HG03108 (cell line): ENCODE measurements at regions not wholly inside any gene's neighbourhood (a gene's known extent, or its start where the extent isn't known, plus 50 kb on each side); places are given as distances from the start of the nearest gene placed in this dataset.
"Not testable (repeated sequence)": the region's sequence is repeated elsewhere in the genome, so short reads cannot be mapped to it uniquely, and the experiment has no call there.

Source experiments
- ATAC-seq: cut with Tn5 transposase; IDR thresholded peaks from one replicate; pipeline ENCODE4 v1.9.1; 2021; ENCODE audit warnings: moderate library complexity; ENCODE audit not compliant: unreplicated experiment

DNA sequence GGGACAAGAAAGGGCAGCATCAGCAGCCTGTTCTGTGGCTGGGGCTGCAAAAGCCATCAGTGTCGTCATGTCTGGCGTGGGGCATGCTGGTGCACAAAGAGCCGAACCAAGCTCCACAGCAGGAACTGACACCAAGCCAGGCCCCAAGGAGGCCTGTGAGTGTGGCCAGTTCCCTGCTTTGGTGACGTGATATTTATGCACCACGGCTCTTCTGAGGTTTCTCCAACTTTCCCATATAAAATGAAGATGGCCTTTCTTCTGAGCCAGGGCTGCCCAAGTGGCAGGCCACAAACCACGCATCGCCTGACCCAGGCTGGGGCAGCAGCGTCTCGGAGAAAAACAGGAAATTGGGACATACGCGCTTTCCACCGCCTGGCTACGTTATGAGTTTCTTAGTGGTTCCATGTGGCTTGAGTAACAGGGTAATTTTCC, 109.9 kb downstream of the RIN2 start:
- no peak for ATAC-seq

GRCh38 chr20:19868441-19868840, 110.4 kb downstream of the RIN2 start:
- no peak for ATAC-seq

GRCh38 chr20:19872001-19872400, 113.9 kb downstream of the RIN2 start:
- no peak for ATAC-seq

- no peak for ATAC-seq
Measured at GRCh38 chr20:19874040-19874727, 116.1 kb downstream of the RIN2 start.

DNA sequence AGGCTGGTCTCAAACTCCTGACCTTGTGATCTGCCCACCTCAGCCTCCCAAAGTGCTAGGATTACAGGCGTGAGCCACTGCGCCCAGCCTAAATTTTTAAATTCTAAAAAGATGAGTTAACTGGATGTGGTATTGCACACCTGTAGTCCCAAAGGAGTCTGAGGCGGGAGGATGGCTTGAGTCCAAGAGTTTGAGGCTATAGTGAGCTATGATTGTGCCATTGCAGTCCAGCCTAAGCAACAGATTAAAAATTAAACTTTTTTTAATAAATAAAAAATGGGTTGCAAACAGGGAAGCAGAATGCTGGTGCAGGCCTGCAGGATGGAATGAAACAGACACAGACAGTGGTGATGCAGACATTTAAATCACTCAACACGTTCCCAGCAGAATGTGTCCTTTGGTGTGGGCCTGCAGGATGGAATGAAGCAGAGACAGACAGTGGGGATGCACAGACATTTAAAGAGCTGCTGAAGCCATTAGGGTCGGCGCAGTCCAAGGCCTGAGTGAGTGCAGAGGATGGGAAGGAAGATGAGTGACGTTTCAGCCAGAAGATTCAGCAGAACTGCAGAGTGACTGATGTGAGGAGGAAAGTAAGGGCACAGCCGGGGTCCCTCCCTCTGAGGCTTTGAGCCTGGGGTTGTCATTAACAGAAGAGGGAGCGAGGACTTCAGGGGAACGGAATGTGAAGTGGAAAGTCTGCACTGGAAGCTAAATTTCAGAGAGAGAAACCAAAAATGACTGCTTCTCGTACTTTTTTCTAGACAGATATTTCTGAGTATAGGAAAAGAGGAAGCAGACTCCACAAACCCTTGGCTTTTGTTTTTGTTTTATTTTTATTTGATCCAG, 117.5 kb downstream of the RIN2 start:
- no peak for ATAC-seq

DNA sequence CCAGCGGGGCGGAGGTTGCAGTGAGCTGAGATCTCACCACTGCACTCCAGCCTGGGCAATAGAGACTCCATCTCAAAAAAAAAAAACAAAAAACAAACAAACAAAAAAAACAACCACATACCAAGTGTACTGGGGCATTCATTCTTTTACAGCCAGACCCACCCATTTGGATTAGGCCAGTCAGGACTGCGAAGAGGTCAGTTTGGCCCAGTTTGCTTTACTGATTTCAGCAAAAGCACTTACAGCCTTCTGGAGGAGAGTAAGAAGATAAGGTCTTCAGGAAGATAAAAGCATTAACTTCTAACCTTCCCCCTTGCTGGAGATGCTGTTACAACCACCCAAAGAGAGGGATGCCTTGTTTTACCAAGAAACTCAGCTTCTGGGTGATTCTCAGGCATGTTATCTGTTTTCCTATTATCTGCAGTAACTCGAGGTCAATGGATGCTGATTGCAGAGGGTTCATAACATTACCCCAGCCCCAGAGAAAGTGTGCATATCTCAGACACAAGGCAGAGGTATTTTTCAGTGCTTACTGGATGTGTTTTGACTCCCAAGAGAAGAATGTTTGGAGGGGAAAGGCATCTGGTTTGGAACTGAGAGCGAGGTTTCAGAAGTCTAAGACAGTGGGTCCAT, 118.9 kb downstream of the RIN2 start:
- no peak for ATAC-seq

GRCh38 chr20:19879874-19880255, 121.8 kb downstream of the RIN2 start:
- ATAC-seq = not testable (repeated sequence)

DNA sequence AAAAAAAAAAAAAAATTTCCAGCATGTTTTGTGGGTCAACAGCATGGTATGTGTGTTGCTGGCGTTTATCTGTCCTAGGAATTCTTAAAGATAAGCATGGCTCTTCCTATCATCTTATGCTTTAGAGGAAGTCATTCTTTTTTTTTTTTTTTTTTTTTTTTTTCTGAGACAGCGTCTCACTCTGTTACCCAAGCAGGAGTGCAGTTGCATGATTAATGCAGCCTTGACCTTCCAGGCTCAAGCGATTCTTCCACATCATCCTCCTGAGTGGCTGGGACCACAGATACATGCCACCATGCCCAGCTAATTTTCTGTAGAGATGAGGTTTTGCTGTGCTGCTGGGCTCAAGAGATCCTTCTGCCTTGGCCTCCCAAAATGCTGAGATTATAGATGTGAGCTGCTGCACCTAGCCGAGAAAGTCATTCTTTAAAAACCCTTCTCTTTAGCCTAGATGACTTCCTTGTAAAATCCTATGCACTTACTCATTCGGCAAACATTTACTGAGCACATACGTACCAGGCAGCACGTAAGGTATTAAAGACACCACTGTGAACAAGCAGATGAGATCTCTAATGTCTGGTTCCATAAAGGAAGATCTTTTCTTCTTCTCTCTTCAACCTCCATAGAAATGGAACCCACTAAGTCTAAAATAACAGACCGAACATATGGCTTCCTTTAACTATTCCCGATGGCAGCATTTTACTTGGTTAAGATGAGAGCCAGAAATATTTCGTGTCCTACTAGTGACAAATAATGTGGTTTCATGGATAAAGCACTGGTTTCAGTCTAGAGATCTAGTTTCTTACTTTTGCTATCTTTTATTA, 122.4 kb downstream of the RIN2 start:
- no peak for ATAC-seq

- no peak for ATAC-seq
Measured at GRCh38 chr20:19881080-19881840, 123.2 kb downstream of the RIN2 start.

- no peak for ATAC-seq
Measured at GRCh38 chr20:19881990-19882389, 123.9 kb downstream of the RIN2 start.

DNA sequence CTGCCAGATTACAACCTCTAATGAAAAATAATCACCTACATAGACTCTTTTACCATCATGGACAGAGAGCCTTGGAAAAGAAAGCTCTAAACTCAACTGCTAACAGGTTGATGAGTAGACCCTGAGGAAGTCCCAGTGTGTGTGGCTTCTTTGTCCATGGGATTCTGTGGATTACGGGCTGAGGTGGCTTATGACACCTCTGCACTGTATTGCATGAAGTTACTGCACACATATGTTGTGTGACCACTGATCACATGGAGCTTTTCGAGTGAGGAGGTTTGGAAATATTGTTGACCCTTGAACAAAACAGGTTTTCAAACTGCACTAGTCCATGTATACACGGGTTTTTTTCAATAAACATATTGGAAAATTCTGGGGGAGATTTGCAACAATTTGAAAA, 124.4 kb downstream of the RIN2 start:
- no peak for ATAC-seq

DNA sequence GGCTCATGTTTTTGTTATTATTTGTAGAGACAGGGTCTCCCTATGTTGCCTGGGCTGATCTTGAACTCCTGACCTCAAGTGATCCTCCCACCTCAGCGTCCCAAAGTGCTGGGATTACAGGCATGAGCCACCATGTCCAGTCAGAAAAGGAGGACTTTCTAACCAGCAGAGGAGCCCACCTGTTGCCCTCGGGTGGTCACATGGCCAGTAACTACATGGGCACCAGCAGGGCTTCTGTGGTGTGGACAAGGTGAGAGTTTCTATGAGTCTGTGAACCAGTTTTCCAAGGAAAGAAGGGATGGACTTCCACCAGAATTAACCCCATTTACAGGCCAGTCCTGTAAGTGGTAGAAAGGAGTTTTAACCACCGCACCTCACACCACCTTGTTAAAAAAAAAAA, 125.4 kb downstream of the RIN2 start:
- ATAC-seq = no peak

GRCh38 chr20:19885594-19885938, 127.5 kb downstream of the RIN2 start:
- ATAC-seq = no peak

- no peak for ATAC-seq
Measured at GRCh38 chr20:19885939-19886660, 128.0 kb downstream of the RIN2 start.

DNA sequence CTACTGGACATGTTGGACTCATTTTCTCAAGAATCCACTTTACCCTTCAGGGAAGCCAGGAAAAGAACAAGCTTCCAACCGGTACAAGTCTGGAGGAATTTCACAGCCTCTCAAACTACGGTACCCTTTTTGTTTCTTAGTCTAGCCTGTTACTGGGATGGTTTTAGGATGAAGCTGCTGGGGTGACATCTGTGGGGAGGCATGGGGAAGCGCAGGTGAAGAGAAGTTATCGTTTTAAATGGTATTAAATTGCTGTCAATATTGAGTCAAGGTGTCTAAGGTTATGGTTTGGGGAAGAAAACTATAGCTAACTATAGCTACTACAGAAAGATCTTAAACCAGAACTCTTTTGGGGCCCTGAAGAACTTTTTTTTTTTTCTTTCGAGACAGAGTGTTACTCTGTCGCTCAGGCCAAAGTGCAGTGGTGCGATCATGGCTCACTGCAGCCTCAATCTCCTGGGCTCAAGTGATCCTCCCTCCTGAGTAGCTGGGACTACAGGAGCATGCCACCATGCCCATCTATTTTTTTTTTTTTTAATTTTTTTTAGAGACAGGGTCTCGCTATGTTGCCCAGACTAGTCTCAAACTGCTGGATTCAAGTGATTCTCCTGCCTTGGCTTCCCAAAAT, 128.7 kb downstream of the RIN2 start:
- ATAC-seq = no peak

DNA sequence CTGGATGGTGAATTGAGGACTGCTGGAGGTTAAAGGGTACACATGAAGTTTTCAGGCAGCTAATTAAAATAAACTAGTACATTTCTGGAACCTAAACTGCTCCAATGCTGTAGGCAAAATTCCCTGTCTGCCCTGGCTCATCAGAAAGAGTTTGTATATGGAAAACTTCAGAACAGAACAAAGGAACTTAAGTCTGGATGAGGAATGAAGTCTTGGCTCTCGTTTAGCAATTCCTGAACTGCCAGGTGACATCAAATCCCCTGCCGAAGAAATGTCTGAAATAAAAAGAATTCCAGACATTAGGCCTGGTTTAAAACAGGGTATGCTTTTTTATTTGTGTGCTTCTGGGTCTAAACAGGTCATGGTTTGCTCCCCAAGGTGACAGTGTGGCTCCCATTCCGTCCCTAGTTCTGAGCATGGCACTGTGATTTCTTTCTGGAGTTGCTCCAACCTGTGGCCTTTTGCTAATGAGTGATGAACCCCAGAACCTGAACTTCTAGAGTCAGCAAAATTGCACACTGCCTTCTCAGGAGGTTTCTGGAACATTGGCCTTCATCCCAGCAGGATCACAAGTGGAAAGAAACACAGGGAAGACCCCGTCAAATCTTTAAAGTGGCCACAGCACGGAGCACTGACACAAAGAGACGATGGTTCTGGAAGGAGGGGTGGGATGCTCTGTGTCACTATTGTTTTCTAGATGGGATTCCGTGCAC, 129.4 kb upstream of the NAA20 start:
- ATAC-seq = no peak

DNA sequence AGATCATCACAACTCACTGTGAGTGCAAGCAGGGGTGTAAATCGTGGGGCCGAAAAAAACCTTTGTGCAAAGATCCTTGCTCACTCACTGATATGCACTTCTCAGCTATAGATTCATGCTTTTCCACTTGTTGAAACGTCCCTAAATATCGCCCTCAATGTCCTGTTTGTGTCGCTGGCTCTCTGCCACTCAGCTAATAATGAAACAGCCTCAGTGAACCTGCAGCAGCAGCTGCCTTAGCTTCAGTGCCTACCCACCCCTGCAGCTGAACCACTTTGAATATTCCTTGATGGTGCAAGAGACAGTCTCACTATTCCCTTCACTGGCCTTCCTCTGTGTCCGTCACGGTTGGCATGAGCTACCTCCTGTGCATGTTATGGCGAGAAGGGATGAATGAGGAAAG, 128.9 kb upstream of the NAA20 start:
- no peak for ATAC-seq

DNA sequence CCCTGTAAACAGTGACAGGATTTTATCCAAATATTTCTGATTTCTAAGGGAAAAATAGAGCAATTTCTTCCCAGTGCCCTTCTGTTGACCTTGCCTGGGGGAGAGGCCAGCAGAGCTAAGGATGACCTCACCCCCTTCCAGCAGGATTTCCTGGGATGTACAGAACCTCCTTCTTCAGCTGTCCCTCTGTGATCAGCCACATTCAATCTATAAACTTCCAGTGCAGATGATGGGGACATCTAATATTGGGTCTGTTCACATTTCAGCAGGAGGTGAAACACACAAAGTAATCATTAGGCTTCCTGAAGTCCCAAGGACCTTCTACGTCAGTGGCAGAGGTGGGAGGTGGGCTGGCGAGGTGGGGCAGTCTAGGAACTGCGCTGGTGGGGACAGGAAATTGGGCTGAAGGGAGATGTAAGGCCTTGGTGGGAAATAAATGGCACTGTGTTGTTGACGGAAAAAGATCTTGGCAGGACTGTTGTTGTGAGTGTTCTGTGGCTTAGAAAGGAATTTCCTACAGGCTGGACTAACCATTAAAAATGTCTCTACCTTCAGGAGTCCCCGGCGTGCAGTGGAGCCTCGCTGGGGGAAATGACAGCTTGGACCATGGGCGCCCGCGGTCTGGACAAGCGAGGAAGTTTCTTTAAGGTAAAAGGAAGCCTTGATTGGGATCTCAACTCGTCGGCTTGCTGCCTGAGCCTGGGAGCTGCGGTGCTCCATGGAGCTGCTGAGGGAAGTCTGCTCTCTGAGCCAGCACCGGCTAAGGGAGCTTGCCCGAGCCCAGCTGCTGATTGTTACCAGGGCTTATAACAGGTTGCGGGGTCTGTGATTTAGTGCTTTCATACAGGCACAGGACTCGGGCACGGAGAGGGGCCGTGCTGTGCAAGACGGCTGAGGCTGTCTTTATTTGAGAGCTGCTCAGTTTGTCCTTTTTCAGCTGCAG, 127.9 kb upstream of the NAA20 start:
- no peak for ATAC-seq
